ENCODE measurements at regions not wholly inside any gene's neighbourhood (a gene's known extent, or its start where the extent isn't known, plus 50 kb on each side); places are given as distances from the start of the nearest gene placed in this dataset.

- TF ChIP-seq CTCF (IDR thresholded peaks at IDR 0.05) (no peak), POLR2AphosphoS5 (IDR thresholded peaks at IDR 0.05) (no peak), POLR2A (IDR thresholded peaks at IDR 0.05) (no peak)
- WGBS, result 71% methylated on average over 5 of the region's 6 CpGs
- no peaks in the 10 kb centered on the region for H3K27me3 ChIP-seq (replicated peaks; ENCODE audit: insufficient read depth)
- H3K9me3 ChIP-seq, result no peaks in the 10 kb centered on the region
- no peak overlapping the region for H3K27ac ChIP-seq
- H3K4me1 ChIP-seq (replicated peaks), result no peaks in the 10 kb centered on the region
- H3K36me3 ChIP-seq, result no peaks in the 10 kb centered on the region
- no peak for DNase-seq (ENCODE audit: low spot score)
- H3K4me3 ChIP-seq, result no peak overlapping the region
- intact Hi-C loops (cut with DNase I), result no loop called here
Measured at GRCh38 chrX:110989869-110990268, 106.1 kb upstream of the PAK3 start.

GRCh38 chrX:110989447-110989846 lies 106.5 kb upstream of the PAK3 start:
- TF ChIP-seq POLR2AphosphoS5 (IDR thresholded peaks at IDR 0.05) (no peak), CTCF (IDR thresholded peaks at IDR 0.05) (no peak), POLR2A (IDR thresholded peaks at IDR 0.05) (no peak)
- H3K4me1 ChIP-seq (replicated peaks), result no peaks in the 10 kb centered on the region
- H3K4me3 ChIP-seq, result no peak overlapping the region
- 88% methylated on average over 3 of the region's 3 CpGs for WGBS
- no peak overlapping the region for H3K27ac ChIP-seq
- no peaks in the 10 kb centered on the region for H3K36me3 ChIP-seq
- no peaks in the 10 kb centered on the region for H3K27me3 ChIP-seq (replicated peaks; ENCODE audit: insufficient read depth)
- DNase-seq (ENCODE audit: low spot score), result no peak
- intact Hi-C loops (cut with DNase I), result no loop called here
- no peaks in the 10 kb centered on the region for H3K9me3 ChIP-seq

GRCh38 chrX:110987292-110987691 lies 108.7 kb upstream of the PAK3 start:
- WGBS, result 65% methylated on average over 3 of the region's 3 CpGs
- intact Hi-C loops (cut with DNase I), result no loop called here
- no peak overlapping the region for H3K27ac ChIP-seq

GRCh38 chrX:110985470-110985869 lies 110.5 kb upstream of the PAK3 start:
- Histone ChIP-seq H3K36me3 (no peaks in the 10 kb centered on the region), H3K27ac (no peak overlapping the region), H3K4me1 (replicated peaks) (no peaks in the 10 kb centered on the region), H3K27me3 (replicated peaks; ENCODE audit: insufficient read depth) (no peaks in the 10 kb centered on the region), H3K9me3 (no peaks in the 10 kb centered on the region), H3K4me3 (no peak overlapping the region)
- WGBS, result 23% methylated on average over 2 of the region's 2 CpGs
- TF ChIP-seq CTCF (IDR thresholded peaks at IDR 0.05) (no peak), POLR2A (IDR thresholded peaks at IDR 0.05) (no peak), POLR2AphosphoS5 (IDR thresholded peaks at IDR 0.05) (no peak)
- DNase-seq (ENCODE audit: low spot score), result no peak
- intact Hi-C loops (cut with DNase I), result no loop called here

More at GRCh38 chrX:110987292-110987691, 108.7 kb upstream of the PAK3 start:
- Histone ChIP-seq H3K4me1 (replicated peaks) (no peaks in the 10 kb centered on the region), H3K27me3 (replicated peaks; ENCODE audit: insufficient read depth) (no peaks in the 10 kb centered on the region), H3K9me3 (no peaks in the 10 kb centered on the region), H3K4me3 (no peak overlapping the region), H3K36me3 (no peaks in the 10 kb centered on the region)
- TF ChIP-seq POLR2AphosphoS5 (IDR thresholded peaks at IDR 0.05) (no peak), CTCF (IDR thresholded peaks at IDR 0.05) (no peak), POLR2A (IDR thresholded peaks at IDR 0.05) (no peak)
- DNase-seq (ENCODE audit: low spot score), result no peak

- H3K27me3 ChIP-seq (replicated peaks; ENCODE audit: insufficient read depth), result no peaks in the 10 kb centered on the region
- H3K9me3 ChIP-seq, result no peaks in the 10 kb centered on the region
- H3K4me1 ChIP-seq (replicated peaks), result no peaks in the 10 kb centered on the region
- no peak overlapping the region for H3K27ac ChIP-seq
- no peaks in the 10 kb centered on the region for H3K36me3 ChIP-seq
- intact Hi-C loops (cut with DNase I), result no loop called here
- WGBS, result 49% methylated on average over 2 of the region's 2 CpGs
- no peak for TF ChIP-seq POLR2A (IDR thresholded peaks at IDR 0.05)
- TF ChIP-seq POLR2AphosphoS5 (IDR thresholded peaks at IDR 0.05), result no peak
- no peak for DNase-seq (ENCODE audit: low spot score)
- H3K4me3 ChIP-seq, result no peak overlapping the region
Measured at GRCh38 chrX:110983024-110983423, 113.0 kb upstream of the PAK3 start.

Measured in prostate gland (tissue), 2 donors.